NCI-H1092 treated with DMSO at 0.1 percent for 48 hours (cell line): ENCODE measurements at regions not wholly inside any gene's neighbourhood (a gene's known extent, or its start where the extent isn't known, plus 50 kb on each side); places are given as distances from the start of the nearest gene placed in this dataset.

Experiments used
- DNase-seq: peaks from one replicate; lab custom pipeline; 2025; lab: John Stamatoyannopoulos, UW

DNA sequence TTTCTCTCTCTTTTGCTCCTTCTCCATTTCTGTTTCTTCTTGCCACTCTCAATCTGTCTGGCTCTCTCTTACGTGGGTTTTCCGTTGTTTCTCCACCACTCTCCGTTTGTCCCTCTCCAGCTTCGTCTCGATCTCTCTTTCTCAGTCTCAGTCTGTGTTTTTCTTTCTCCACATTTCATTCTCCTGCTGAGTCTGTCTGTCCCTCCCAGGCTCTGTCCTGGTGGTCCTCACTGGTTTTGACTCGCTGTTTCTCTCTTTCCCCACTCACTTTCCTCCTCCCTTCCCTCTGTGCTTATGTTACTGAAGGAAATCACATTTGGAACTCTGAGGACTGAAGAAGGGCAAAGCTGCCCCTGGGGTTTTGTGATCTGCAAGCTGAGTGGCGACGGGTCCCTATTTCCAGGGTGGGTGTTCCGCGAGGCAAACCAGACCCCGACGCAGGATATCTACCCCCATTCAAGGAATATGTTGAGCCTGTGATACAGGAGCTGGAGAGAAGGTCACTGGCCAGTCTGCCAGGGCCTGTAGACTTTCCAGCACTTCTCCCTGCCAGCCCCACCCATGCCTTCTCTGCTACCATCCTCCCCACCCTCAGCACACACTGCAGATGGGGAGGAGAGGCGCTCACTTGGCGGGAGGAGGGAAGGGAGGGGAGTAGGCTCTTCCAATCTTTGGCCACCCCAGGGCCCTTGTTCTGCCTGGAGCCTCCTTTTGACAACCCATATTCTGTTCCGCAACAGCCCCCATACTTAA lies 102.7 kb upstream of the MAP1LC3B2 start:
- no peak for DNase-seq

DNA sequence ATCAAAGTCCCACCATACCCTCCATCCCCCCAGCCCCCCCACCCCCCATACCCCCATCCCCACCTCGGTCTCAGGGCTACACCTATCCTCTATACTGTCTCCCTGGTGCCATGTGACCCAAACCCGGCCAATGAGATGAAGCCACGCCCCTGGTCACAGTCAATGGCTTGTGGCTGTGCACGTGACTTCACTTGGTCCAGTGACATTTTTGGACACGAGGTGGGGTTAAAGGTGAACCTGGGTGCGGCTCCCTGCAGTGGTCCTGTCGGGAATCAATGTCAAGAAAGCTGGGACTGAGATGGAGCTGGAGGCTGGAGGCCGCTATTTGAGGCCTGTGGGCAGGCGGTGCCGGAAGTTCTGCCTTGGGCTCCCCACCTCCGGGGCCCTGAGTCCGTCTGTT lies 100.7 kb upstream of the MAP1LC3B2 start:
- no peak for DNase-seq

DNA sequence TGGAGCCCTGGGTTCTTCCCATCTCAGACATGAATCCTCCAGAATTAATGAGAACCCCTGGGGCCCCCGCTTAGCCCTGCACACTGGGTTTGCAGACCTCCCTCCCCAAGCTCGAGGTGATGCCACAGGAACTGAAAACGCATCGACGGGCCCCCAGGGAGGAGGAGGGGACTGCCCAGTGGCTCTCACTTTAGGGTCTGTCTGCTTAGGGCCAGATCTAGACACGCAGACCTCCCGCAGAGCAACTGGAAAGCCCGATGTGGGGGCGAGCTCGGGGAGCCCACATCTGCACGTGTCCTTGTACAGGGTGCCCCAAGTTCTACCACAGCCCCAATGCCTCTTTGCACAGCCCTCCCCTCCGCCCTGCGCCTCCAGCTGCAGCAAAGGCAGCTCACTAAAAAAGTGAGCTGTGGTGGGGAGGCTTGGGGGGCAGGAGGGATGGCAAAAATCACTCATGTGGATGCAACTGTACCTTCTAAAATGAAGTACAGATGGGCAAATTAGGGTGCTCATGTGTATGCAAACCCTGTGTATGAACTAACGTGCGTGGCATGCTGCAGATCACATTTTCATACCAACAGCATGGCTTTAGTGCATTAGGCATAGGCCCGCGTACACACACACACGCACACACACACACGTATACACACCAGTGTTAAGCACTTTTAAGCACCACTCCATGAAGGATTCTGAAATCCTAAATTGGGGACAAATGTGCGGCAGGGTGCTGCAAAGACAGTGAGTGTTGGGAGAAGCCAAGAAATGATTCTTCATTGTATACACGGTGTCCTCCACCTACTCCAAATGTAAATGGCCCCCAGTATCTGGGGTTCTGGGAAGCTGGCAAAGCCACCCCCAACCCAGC lies 99.9 kb upstream of the MAP1LC3B2 start:
- DNase-seq, result no peak

DNA sequence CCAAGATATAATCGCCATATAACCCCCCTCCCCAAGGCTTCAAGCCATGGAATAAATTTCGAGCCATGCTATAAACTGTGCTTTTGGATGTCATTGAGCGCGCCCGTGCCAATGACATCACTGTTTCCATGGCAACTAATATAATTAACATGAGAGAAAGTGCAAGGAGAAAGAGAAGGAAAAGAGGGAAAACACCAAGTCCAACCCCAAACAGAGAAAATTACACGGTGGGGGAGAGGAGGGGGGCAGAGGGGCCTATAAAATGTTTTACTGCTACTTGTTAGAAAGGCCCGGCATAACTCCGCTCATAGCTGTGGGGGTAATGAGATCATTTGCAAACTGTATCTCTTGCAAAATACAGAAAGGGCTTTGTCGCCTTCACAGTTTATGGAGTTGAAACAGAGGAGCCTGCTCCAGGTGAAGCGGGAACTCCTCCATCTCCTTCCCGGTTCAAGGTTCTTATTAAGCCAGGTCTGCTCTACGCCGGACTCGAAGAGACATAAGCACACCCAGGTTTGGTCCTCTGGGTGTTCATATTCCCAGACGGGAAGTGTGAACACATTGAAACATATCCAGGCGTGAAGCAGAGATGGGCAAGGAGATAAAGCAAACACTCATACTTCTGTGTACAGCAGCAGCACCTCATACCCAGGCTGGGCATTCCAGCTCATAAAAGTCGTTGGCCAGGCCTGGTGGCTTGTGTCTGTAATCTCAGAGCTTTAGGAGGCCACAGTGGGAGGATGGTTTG lies 99.1 kb upstream of the MAP1LC3B2 start:
- DNase-seq, result no peak

DNA sequence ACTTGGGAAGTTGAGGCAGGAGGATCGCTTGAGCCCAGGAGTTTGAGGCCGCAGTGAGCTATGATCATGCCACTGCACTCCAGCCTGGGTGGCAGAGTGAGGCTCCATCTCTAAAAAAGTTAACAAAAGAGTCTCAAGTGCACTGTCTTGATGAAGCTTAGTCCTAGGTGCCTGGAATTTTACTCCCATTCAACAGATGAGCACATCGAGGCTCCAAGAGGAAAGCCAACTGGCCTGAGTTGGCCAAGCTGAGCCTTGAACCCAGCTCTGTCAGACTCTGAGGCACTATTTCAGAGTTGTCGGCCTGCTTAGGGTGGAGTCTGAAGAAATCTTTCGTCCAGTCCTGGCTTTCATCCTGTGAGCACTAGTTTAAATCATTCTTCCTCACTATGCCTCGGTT lies 98.1 kb upstream of the MAP1LC3B2 start:
- no peak for DNase-seq

DNA sequence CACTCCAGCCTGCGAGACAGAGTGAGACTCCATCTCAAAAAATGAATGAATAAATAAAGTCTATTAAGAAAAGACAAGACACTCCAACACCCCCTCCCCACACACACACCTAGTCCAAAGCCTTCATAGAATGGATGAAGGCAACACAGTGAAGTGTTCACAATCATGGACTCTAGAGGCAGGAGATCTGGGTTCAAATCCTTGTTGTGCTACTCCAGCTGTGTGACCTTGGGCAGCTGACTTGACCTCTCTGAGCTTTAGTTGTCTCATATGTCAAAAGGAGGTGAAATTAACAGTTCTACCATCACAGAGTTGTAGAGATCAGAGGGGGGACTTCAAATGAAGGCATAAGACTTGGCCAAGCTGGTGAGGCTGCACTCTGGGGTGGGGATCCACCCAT lies 95.8 kb upstream of the MAP1LC3B2 start:
- DNase-seq, result no peak

DNA sequence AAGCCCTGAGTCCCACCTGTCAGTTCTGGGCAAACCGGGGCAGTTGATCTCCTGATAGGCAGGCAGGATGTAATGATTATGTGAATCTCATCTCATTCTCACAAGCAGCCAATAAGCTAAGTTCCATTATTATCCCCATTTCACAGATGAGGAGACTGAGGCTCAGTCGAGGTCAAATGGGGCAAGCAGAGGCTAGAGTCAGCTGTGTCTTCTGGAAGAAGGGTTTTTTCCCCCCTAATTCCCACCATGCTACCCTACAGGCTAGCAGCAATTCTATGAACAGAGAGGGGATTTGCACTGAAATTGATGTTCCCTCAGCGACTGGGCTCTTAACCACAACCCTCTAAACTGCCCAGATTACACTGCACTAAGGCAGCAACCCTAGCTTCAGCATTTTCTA lies 93.8 kb upstream of the MAP1LC3B2 start:
- no peak for DNase-seq

DNA sequence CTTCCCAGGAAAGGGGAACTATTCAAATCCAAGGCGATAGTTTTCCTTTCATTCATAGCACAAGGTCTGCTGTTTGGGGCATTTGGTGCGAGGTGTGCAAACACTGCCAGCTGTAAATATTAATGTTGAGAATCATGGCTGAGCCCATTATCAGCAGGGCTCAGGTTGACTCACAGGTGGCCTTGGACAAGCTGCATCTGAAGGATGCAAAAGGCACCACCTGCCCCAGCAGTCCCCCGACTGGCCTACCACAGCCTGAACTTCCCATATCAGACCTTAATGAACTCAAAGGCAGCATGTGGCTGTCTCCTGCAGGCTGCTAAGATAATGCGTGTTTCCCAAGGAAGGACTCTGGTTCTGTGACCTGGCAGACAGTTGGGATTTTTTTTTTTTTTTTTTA lies 93.3 kb upstream of the MAP1LC3B2 start:
- DNase-seq, result no peak

DNA sequence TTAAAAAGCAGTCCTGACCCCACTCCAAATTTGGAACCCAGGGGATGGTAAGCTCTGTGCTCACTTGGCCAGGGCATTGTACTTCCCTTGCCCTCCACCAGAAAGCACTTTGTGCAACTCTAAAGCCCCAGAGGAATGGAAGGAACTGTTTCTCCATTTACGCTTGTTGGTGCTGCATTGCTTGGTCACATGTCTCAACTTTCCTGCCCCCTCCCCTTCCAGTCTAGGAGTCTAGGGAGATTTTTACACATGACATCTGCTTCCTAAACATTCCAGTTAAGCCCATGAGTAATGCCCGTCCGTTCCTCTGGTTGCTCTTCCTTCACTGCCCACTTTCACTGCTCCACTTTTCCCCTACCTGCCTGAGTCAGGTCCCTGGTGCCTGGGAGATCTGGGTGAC lies 92.6 kb upstream of the MAP1LC3B2 start:
- DNase-seq, result no peak

DNA sequence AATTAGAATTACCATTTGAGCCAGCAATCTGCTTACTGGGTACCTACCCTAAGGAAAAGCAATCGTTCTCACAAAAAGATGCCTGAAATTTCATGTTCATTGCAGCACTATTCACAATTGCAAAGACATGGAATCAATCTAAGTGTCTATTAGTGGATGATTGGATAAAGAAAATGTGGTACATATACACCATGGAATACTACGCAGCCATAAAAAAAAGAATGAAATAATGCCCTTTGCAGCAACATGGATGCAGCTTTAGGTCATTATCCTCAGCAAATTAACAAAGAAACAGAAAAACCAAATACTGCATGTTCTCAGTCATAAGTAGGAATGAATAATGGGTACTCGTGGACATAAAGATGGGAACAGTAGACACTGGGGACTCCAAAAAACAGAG lies 89.8 kb upstream of the MAP1LC3B2 start:
- no peak for DNase-seq

DNA sequence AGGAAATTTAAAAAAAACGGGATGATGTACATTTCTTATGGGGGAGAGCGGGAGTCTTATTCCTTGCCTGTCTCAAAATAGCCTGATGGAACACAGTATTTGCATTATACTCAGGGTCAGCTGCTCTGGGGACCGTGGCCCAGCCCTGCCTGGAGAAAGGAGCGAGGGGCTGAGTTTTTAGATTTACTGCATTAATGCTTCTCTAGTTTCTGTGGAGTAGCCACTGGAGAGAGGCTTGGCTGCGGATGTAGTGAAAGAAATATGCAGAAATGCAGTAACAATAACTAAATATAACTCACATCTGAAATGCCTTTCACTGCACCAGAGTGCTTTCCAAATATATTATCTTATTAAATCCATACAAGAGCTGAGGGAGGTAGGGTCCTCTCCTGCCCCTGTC lies 87.6 kb upstream of the MAP1LC3B2 start:
- DNase-seq, result no peak

DNA sequence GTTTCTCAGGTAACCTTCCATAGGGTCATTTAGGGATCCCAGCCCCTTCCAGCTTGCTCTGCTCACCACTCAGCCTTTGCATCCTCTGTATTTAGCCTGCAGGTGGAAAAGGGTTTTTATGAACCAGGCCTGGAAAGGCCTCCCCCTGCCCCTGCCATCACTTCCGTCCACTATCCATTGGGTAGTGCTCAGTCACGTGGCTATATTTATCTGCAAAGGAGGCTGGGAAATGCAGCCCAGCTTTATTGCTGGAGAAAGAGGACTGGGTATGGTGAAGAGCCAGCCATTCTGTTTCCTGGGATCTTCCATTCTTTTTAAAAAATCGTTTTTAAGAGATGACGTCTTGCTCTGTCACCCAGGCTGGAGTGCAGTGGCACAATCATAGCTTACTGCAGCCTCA lies 87.0 kb upstream of the MAP1LC3B2 start:
- DNase-seq, result no peak

DNA sequence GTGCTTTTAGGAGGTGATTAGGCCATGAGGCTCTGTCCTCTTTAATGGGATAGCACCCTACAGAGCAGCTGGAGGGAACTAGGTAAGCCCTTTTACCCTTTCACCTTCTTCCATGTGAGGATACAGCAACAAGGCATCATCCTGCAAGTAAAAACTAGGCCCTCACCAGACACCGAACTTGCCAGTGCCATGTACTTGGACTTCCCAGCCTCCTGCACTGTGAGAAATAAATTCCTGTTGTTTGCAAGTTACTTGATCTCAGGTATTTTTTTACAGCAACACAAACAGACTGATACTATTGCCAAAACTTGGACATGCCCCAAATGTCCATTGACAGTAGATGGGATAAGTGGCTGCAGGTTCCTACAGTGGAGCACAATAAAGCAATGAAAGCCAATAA lies 85.8 kb upstream of the MAP1LC3B2 start:
- DNase-seq, result no peak

DNA sequence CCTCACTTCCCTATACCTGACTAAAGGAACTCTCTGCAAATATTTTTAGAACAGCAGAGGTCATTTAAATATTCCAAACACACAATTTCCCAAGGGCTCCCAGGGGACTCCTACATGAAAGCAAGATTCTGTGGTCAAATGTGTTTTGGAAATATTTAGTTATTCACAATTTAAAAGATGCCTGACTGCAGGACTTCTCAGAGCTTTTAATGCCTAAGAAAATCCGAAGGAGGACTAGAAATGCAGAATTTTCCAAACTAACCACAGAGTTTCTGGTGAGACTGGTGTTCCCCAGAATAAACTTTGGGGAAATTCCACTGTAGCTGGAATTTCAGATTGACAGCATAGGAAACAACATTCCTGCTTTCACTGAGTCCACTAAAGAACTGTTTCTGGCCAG lies 84.8 kb upstream of the MAP1LC3B2 start:
- no peak for DNase-seq

DNA sequence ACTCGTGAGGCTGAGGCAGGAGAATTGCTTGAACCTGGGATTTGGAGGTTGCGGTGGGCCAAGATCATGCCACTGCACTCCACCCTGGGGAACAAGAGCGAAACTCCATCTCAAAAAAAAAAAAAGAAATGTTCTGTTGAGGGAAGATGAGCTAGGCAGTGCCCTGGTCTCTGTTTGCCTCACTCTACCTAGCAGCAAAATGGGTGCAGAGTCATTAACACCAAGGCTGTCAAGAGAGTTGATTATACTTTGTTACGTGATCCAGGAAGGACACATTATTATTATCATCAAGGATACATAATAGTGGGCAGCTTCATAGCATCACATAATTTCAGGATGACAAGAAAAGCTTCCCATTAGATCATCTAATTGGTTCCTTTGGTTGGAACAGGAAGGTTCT lies 84.3 kb upstream of the MAP1LC3B2 start:
- no peak for DNase-seq

DNA sequence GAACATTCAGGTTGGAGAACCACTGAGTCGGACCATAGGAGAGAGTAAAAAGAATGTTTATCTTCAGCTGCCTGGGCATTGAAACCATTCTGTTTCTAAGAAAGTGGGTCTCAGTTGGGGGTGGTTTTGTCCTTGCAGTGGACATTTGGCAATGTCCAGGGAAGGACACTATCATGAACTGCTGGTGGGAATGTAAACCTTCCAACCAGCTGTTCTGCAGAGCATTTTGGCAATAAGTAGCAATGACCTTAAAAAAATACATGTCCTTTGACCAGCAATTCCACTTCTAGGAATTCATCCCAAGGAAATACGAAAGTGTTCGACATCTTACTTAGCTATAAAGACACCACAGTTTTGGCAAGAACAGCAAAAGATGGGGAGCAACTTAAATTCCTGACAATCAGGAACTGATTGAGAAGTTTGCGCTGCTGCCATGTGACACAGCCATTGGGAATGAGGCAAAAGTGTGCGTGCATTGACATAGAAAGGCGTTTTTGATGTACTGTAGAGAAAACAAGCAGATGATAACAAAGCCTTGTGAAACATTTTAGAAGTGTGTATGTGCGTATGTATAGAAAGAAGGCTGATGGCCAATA lies 82.9 kb upstream of the MAP1LC3B2 start:
- DNase-seq, result no peak

DNA sequence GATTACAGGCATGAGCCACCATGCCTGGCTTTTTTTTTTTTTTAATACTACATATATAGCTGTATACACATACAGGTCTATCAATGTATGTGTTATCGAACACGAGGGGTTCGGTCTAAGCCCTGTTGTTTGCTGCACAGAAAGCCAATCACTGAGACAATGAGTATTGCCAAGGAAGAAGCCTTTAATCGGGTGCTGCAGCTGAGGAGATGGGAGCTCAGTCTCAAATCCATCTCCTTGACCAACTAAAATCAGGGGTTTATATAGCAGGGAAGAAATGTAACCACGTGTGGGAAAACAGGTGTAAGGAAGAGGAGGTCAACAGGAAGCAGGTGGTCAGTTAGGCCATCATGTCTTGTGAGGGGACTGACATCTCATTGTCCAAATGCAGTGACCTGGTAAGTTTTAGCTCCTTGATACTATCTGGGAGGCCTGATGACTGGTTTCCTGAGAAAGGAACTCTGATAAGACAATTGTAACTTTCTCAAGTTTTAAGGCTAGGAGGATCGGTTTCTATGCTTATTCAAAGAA lies 80.9 kb upstream of the MAP1LC3B2 start:
- no peak for DNase-seq

DNA sequence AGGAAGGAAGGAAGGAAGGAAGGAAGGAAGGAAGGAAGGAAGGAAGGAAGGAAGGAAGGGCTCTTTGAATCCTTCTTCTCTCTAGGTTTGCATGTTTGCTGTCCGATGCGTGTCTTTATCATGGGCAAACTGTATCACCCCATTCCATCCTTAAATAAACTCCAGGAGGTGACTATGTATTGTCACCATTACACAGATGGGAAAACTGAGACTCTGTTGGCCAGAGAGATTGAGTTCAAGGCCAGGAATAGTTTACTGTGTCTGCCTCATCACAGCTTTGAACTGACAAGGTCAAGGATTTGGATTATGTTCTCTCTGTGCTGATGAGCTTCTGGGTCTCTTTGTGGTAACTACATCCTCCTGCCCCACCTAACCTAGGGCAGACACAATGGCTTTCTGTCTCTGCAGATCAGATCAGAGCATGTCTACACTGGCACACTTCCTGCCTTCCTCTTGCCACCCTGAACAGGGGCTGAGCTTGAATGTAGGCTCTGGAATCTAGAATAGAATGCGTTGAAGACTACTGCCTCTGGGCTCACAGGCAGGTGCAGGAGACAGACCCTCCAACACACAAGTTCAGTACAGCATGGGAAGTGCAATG lies 78.9 kb upstream of the MAP1LC3B2 start:
- no peak for DNase-seq

DNA sequence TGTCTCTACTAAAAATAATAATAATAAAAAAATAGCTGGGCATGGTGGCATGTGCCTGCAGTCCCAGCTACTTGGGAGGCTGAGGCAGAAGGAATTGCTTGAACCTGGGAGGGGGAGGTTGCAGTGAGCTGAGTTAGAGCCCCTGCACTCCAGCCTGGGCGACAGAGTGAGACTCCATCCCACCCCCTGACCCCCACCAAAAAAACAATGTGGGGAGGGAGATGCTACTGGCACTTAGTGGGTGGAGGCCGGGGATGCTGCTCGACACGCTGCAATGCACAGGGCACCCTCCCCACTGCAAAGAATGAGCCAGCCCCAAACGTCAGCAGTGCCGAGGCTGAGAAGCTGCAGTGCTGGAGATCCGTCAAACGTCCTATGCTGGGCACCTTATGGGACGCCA lies 77.5 kb upstream of the MAP1LC3B2 start:
- DNase-seq, result no peak

DNA sequence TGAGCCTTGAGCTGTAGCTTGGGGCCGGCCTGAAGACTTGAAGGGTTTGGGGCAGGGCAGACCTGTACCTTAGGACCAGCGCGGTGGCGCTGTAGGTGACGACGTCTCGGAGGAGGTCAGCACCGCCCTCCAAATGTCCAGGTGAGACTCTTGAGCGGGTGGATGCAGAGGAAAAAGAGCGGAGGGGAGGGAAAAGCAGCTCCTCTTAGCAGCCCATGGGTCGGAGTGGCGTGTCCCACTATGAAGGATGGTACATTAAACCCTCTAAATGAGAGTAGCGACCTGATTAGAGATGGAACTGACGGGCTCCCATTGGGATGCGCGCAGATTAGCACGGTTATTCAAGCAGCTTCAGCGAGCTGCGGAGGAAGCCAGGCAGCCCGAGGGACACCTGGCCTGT lies 77.0 kb upstream of the MAP1LC3B2 start:
- no peak for DNase-seq

DNA sequence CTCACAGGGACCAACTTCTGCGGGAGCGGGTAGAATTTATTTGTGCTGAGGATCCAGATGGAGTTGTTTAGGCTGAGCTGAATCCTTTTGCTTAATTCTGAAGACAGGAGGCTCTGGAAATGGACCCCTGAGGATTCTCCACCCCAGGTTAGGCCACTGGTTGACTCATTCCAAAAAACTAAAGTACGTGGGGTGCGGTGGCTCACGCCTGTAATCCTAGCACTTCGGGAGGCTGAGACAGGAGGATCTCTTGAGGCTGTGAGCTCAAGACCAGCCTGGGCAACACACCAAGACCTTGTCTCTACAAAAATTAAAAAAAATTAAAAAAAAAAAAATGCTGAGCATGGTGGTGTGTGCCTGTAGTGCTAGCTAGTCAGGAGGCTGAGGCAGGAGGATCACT lies 76.3 kb upstream of the MAP1LC3B2 start:
- no peak for DNase-seq
